Thyroid gland (tissue), 4 donors: ENCODE measurements at regions not wholly inside any gene's neighbourhood (a gene's known extent, or its start where the extent isn't known, plus 50 kb on each side); places are given as distances from the start of the nearest gene placed in this dataset.

Experiments
- DNase-seq, 2 donors: peaks; one replicate each; pipeline ENCODE4 v3.0.0-alpha.2; 2019
- H3K27ac ChIP-seq, 3 donors: fragments of 200-600 bp; sonication (generic); 1 replicate in 2 of 3; 2 replicates in 1 of 3; pipeline ENCODE4 v1.5.1; 2016 to 2019; ENCODE audit warnings: mild to moderate bottlenecking in 1 of 3, moderate library complexity in 1 of 3
- H3K27me3 ChIP-seq: fragments of 200-600 bp; sonication (generic); one replicate; pipeline ENCODE4 v1.5.1; 2019
- H3K36me3 ChIP-seq, 2 donors: fragments of 200-600 bp; sonication (generic); one replicate each; pipeline ENCODE4 v1.5.1; 2016 to 2019
- H3K4me1 ChIP-seq, 2 donors: fragments of 200-600 bp; sonication (generic); one replicate each; pipeline ENCODE4 v1.5.1; 2017 to 2019
- H3K4me3 ChIP-seq, 3 donors: fragments of 200-600 bp; sonication (generic); replicated peaks in 1 of 3; 1 replicate in 2 of 3; 2 replicates in 1 of 3; pipeline ENCODE4 v1.5.1; 2016; ENCODE audit warnings: mild to moderate bottlenecking in 1 of 3
- H3K9me3 ChIP-seq: fragments of 200-600 bp; sonication (generic); one replicate; pipeline ENCODE4 v1.5.1; 2017
- CTCF ChIP-seq, 6 experiments: fragments of 200-600 bp in 3 of 6; fragments of 450-650 bp in 3 of 6; sonication (generic) in 3 of 6; IDR thresholded peaks; one replicate each; pipeline ENCODE4 v1.5.1; 2016 to 2019; ENCODE audit warnings: antibody characterized with exemption in 6 of 6, mild to moderate bottlenecking in 2 of 6, inconsistent platforms in 1 of 6, moderate library complexity in 1 of 6
- POLR2A ChIP-seq, 2 donors: fragments of 450-650 bp; IDR thresholded peaks; one replicate each; pipeline ENCODE4 v1.6.1; 2017; ENCODE audit warnings: antibody characterized with exemption in 2 of 2, mild to moderate bottlenecking in 2 of 2, moderate library complexity in 1 of 2
- WGBS, 2 donors: methylation state at CpG; one replicate each; pipeline ENCODE4 v1.1.5; 2017; 5-methylcytosine and 5-hydroxymethylcytosine counted together
- intact Hi-C: fragments of 100-400 bp; cut with DNase I; formaldehyde crosslinking; loops from one replicate; pipeline ENCODE4 v1.15.1; 2023

GRCh38 chr9:26562338-26562737 is 330.3 kb downstream of the CAAP1 start:
- WGBS, 2 donors, result 91 to 96% methylated on average over 1 of the region's 1 CpG
- DNase-seq, result no peak
- intact Hi-C loops, result no loop called here
- H3K27ac ChIP-seq, result no peak overlapping the region
- no peaks in the 10 kb centered on the region for H3K4me1 ChIP-seq
- no peaks in the 10 kb centered on the region for H3K36me3 ChIP-seq
- no peaks in the 10 kb centered on the region for H3K27me3 ChIP-seq
- no peak for TF ChIP-seq CTCF (IDR thresholded peaks at IDR 0.05)
- no peak for TF ChIP-seq POLR2A (IDR thresholded peaks at IDR 0.05)
- H3K9me3 ChIP-seq, result no peaks in the 10 kb centered on the region
- no peak overlapping the region for H3K4me3 ChIP-seq

DNA sequence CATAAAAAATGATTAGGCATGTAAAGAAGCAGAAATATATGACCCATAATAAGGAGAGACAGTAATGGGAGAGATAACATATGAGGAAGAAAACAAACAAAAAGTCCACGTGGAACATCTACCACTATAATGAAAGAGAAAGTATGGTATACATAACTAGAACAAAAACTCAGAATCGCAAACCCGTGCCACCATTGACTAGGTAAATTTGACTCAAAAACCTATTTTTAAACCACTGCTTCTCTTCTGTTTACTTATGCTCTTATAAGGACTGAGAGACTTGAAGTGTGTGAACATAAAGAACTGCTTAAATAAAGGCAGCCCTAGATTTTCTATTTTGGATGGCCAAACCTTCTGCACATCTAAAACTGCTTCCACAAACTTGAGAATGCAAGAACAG is 330.7 kb downstream of the CAAP1 start:
- 80% methylated on average over 3 of the region's 3 CpGs for WGBS, 2 donors
- intact Hi-C loops, result no loop called here
- no peak for TF ChIP-seq POLR2A (IDR thresholded peaks at IDR 0.05)
- no peak for TF ChIP-seq CTCF (IDR thresholded peaks at IDR 0.05)
- Histone ChIP-seq H3K36me3 (no peaks in the 10 kb centered on the region), H3K4me3 (no peak overlapping the region), H3K27ac (no peak overlapping the region), H3K27me3 (no peaks in the 10 kb centered on the region), H3K9me3 (no peaks in the 10 kb centered on the region), H3K4me1 (no peaks in the 10 kb centered on the region)
- no peak for DNase-seq

DNA sequence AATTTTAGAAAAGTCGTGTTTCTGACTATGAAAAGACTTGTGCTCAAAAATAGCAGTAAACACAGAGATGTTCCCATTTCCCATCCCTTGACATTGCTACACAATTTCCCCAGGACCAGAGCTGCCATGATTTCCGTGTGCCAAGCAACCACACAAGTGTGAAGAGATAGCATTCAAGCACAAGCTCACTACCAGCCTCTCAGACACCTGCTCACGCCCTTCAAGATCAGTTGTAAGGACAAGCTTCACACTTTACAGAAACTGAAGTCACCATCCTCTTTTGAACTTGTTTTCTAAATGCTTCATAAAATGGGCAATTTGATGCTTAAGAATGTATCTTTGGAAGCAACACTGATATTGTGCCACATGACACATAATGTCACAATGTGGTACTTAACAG is 333.1 kb downstream of the CAAP1 start:
- intact Hi-C loops, result no loop called here
- TF ChIP-seq POLR2A (IDR thresholded peaks at IDR 0.05) (no peak), CTCF (IDR thresholded peaks at IDR 0.05) (no peak)
- Histone ChIP-seq H3K36me3 (no peaks in the 10 kb centered on the region), H3K27me3 (no peaks in the 10 kb centered on the region), H3K9me3 (no peaks in the 10 kb centered on the region), H3K27ac (no peak overlapping the region), H3K4me3 (no peak overlapping the region), H3K4me1 (no peaks in the 10 kb centered on the region)
- 91 to 94% methylated on average over 3 of the region's 3 CpGs for WGBS, 2 donors
- no peak for DNase-seq

DNA sequence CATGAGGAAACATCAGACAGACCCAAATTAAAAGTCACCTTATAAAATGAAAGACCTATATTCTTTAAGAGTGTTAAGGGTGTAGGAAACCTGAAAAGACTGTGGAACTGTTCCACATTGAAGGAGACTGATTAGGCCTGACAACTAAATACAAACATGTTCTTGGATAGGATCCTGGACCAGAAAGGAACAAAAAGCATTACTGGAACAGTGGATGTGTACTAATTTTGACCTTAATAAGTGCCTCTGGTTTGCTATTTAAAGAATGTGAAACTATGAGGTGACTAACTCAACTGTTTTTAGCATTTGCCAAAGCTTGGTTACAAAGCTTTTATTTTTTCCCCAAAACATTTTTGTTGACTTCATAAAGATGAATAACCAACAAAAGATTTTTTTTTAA is 340.6 kb downstream of the CAAP1 start:
- no peak overlapping the region for H3K27ac ChIP-seq
- intact Hi-C loops, result no loop called here
- no peaks in the 10 kb centered on the region for H3K36me3 ChIP-seq
- H3K4me1 ChIP-seq, result no peaks in the 10 kb centered on the region
- H3K27me3 ChIP-seq, result no peaks in the 10 kb centered on the region
- TF ChIP-seq CTCF (IDR thresholded peaks at IDR 0.05), result no peak
- no peak for TF ChIP-seq POLR2A (IDR thresholded peaks at IDR 0.05)
- no peak for DNase-seq
- no peaks in the 10 kb centered on the region for H3K9me3 ChIP-seq
- H3K4me3 ChIP-seq, result no peak overlapping the region

DNA sequence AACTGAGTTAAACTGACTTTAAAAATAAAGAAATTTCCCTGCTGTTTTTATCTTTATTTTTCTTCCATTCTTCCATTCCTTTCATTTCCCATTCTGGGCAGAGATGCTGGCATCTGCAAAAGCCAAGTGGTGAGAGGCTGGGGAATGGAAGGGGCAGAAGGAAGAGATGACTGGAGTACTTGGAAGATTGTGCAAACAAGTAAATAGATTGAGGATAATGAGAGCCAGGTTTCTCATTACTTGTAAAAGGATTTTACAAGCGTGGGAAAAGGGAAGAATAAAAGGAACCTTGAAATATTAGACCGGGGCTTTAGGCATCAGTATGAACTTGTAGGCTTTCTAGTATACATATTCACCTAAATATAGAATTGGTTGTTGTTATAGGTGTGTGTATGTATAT is 341.2 kb downstream of the CAAP1 start:
- no peak for TF ChIP-seq POLR2A (IDR thresholded peaks at IDR 0.05)
- TF ChIP-seq CTCF (IDR thresholded peaks at IDR 0.05), result no peak
- Histone ChIP-seq H3K27me3 (no peaks in the 10 kb centered on the region), H3K9me3 (no peaks in the 10 kb centered on the region), H3K27ac (no peak overlapping the region), H3K4me1 (no peaks in the 10 kb centered on the region), H3K36me3 (no peaks in the 10 kb centered on the region), H3K4me3 (no peak overlapping the region)
- WGBS, 2 donors, result 90 to 91% methylated on average over 2 of the region's 2 CpGs
- no peak for DNase-seq
- intact Hi-C loops, result no loop called here
